ENCODE measurements at regions not wholly inside any gene's neighbourhood (a gene's known extent, or its start where the extent isn't known, plus 50 kb on each side); places are given as distances from the start of the nearest gene placed in this dataset.

- TF ChIP-seq YY1 (IDR thresholded peaks at IDR 0.05; ENCODE audit: extremely low read depth, insufficient replicate concordance, low read depth, low read length) = no peak
These were observed 64.9 kb upstream of the KCNA5 start (continued) for GRCh38 chr12:4978737-4979136.

GRCh38 chr12:4979737-4980136 is 63.9 kb upstream of the KCNA5 start:
- DNase-seq (ENCODE audit: low read depth, low spot score) (no peak), ATAC-seq (no peak)
- no peak overlapping the region for H2AFZ ChIP-seq (ENCODE audit: low read depth, low read length, poor library complexity, severe bottlenecking)
- BruUV-seq (replicated peaks) = no TSS peak
- H3K4me2 ChIP-seq (ENCODE audit: low read length) = no peak overlapping the region
- RAD21 ChIA-PET (ENCODE audit: low non-redundant PET in 1 of 2, low total read pairs in 2 of 2, uncharacterized antibody in 2 of 2, unreplicated experiment in 2 of 2) = no interaction called here
- H3K27me3 ChIP-seq (ENCODE audit: insufficient read depth, low read length) = peaks cover 68% of the 10 kb centered on the region
- H4K20me1 ChIP-seq (ENCODE audit: insufficient read depth) = no peaks in the 10 kb centered on the region
- POLR2A ChIA-PET = no interaction called here
- TF ChIP-seq MAX (IDR thresholded peaks at IDR 0.05) = no peak
- no peak for TF ChIP-seq ZNF274 (IDR thresholded peaks at IDR 0.05; ENCODE audit: low read depth, low read length)
- TF ChIP-seq FOSL1 (IDR thresholded peaks at IDR 0.05; ENCODE audit: low read depth) = no peak
- no peak for TF ChIP-seq POLR2AphosphoS5 (IDR thresholded peaks at IDR 0.05; ENCODE audit: low read depth, low read length)
- no peak for TF ChIP-seq SP1 (IDR thresholded peaks at IDR 0.05; ENCODE audit: low read depth)
- TF ChIP-seq SIN3A (IDR thresholded peaks at IDR 0.05; ENCODE audit: low read depth) = no peak
- TF ChIP-seq CEBPB (IDR thresholded peaks at IDR 0.05; ENCODE audit: low read depth) = no peak
- TF ChIP-seq ELF1 (IDR thresholded peaks at IDR 0.05; ENCODE audit: borderline replicate concordance, low read depth) = no peak
- no peak for TF ChIP-seq YY1 (IDR thresholded peaks at IDR 0.05; ENCODE audit: extremely low read depth, insufficient replicate concordance, low read depth, low read length)
- TF ChIP-seq EZH2phosphoT487 (IDR thresholded peaks at IDR 0.05; ENCODE audit: borderline replicate concordance) = no peak
- TF ChIP-seq REST (IDR thresholded peaks at IDR 0.05; ENCODE audit: low read depth) = no peak
- no peak for TF ChIP-seq CTCF (IDR thresholded peaks at IDR 0.05 in 2 of 3, conservative IDR thresholded peaks at IDR 0.05 in 1 of 3; ENCODE audit: borderline replicate concordance in 1 of 3, insufficient read depth in 1 of 3, low read depth in 2 of 3, low read length in 2 of 3)
- TF ChIP-seq SRF (IDR thresholded peaks at IDR 0.05; ENCODE audit: low read depth) = no peak
- no peak for TF ChIP-seq POLR2A (IDR thresholded peaks at IDR 0.05; ENCODE audit: borderline replicate concordance, extremely low read depth, insufficient read depth, insufficient read length)
- no peak for TF ChIP-seq TCF7L2 (IDR thresholded peaks at IDR 0.05; ENCODE audit: borderline replicate concordance, extremely low read depth, insufficient read depth, insufficient read length)
- no peak for TF ChIP-seq JUND (IDR thresholded peaks at IDR 0.05)
- TF ChIP-seq ZFX (IDR thresholded peaks at IDR 0.05) = no peak
- no peak for TF ChIP-seq ZBTB33 (IDR thresholded peaks at IDR 0.05; ENCODE audit: extremely low read depth, insufficient replicate concordance, low read length)
- no peak for TF ChIP-seq EGR1 (IDR thresholded peaks at IDR 0.05; ENCODE audit: low read depth)
- no peak for TF ChIP-seq CBX3 (IDR thresholded peaks at IDR 0.05; ENCODE audit: low read depth)
- CTCF ChIA-PET = no interaction called here
- H3K4me3 ChIP-seq (replicated peaks in 1 of 2; ENCODE audit: low read depth in 1 of 2, low read length in 2 of 2) = no peak overlapping the region
- H3K27ac ChIP-seq (ENCODE audit: low read depth, low read length) = no peak overlapping the region
- no peaks in the 10 kb centered on the region for H3K9me3 ChIP-seq (ENCODE audit: control insufficient read depth in 1 of 2, insufficient read depth in 1 of 2, low read depth in 1 of 2, low read length in 2 of 2)
- no peak overlapping the region for H3K9ac ChIP-seq (ENCODE audit: low read length)
- H3K36me3 ChIP-seq (ENCODE audit: control insufficient read depth in 1 of 2, insufficient read depth in 2 of 2, low read length in 2 of 2) = no peaks in the 10 kb centered on the region
- intact Hi-C loops (cut with micrococcal nuclease) = no loop called here
- H3K9me2 ChIP-seq (ENCODE audit: insufficient read depth) = no peaks in the 10 kb centered on the region
- H3K4me1 ChIP-seq (ENCODE audit: control insufficient read depth in 1 of 2, insufficient read depth in 2 of 2, low read length in 2 of 2) = no peaks in the 10 kb centered on the region
- no peaks in the 10 kb centered on the region for H3K79me2 ChIP-seq (ENCODE audit: insufficient read depth, low read length)

Measured in HCT116 (cell line).